ENCODE measurements at regions not wholly inside any gene's neighbourhood (a gene's known extent, or its start where the extent isn't known, plus 50 kb on each side); places are given as distances from the start of the nearest gene placed in this dataset.

GRCh38 chr14:101251812-101252442, 309.4 kb upstream of the DIO3 start:
- TF ChIP-seq CTCF (conservative IDR thresholded peaks at IDR 0.05; ENCODE audit: low read depth, low read length) (no peak), EZH2 (IDR thresholded peaks at IDR 0.05; ENCODE audit: borderline replicate concordance, low read depth, low read length, poor library complexity, severe bottlenecking) (no peak)

Measured in A673 (cell line).